GM12892 (cell line): ENCODE measurements at regions not wholly inside any gene's neighbourhood (a gene's known extent, or its start where the extent isn't known, plus 50 kb on each side); places are given as distances from the start of the nearest gene placed in this dataset.

ENCODE experiments used
- POLR2A ChIP-seq: IDR thresholded peaks from 2 replicates; pipeline ENCODE4 v1.6.1; 2011; ENCODE audit warnings: low read depth, low read length, control low read depth
- TAF1 ChIP-seq: IDR thresholded peaks from 2 replicates; pipeline ENCODE4 v1.6.1; 2011; ENCODE audit warnings: low read depth, mild to moderate bottlenecking, control low read depth, low read length, borderline replicate concordance

- TF ChIP-seq POLR2A (no peak), TAF1 (no peak)
Observed at GRCh38 chr6:85803721-85804120, 161.0 kb upstream of the SYNCRIP start.
